Retinal pigment epithelial cell (primary cell): ENCODE measurements at regions not wholly inside any gene's neighbourhood (a gene's known extent, or its start where the extent isn't known, plus 50 kb on each side); places are given as distances from the start of the nearest gene placed in this dataset.
A peak's percentile ranks its signal among the peaks of the same experiment; 100 is the strongest.

ENCODE experiments used
- DNase-seq: peaks from one replicate; pipeline ENCODE4 v3.0.0-alpha.2; 2010; ENCODE audit warnings: low read depth
- H3K4me3 ChIP-seq: 2 replicates; pipeline ENCODE4 v1.5.1; 2011; ENCODE audit warnings: mild to moderate bottlenecking, low read length, control low read depth, moderate library complexity
- CTCF ChIP-seq: conservative IDR thresholded peaks from 2 replicates; pipeline ENCODE4 v1.5.1; 2011; ENCODE audit warnings: low read depth, low read length, control low read depth, inconsistent platforms

DNA sequence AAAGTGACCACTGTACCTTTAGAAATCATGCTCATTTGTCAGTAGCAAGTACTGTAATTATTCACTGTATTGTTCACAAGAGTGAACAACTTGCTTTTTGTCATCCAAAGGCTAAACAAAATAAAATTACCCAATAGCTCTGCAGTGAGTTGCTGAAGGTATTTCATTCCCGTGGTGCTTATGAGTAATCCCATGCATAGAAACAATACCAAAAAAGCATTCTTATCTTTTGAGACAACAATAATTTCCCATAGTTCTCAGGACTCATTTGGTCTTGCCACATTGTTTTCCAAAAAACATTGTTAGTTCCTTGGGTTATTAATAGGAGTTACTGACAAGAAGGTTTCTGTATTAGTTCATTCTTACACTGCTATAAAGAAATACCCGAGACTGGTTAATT lies 503.2 kb upstream of the FAM98A start:
- H3K4me3 ChIP-seq: no peak overlapping the region
- DNase-seq: no peak
- TF ChIP-seq CTCF: no peak

GRCh38 chr2:34099377-34099776 lies 500.3 kb upstream of the FAM98A start:
- H3K4me3 ChIP-seq: no peak overlapping the region
- no peak for DNase-seq
- no peak for TF ChIP-seq CTCF

DNA sequence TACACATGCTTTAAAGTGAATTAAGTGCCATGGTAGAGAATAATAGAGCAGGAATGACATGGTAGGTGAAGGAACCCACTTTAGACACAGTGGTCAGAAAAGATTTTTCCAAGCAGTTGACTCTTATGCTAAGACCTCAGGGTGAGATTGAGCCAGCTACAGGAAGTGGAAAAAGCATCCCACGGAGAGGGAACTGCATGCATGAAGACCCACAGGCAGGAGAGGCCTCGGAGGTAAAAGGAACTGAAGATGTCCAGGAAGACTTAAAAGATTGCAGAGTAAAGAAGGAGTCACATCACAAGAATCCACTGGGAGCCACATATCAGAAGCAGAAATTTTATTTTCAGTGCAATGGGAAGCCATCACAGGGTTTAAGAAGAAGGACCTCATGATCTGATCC lies 499.2 kb upstream of the FAM98A start:
- no peak for TF ChIP-seq CTCF
- DNase-seq: no peak
- H3K4me3 ChIP-seq: no peak overlapping the region

GRCh38 chr2:34096562-34097171 lies 497.6 kb upstream of the FAM98A start:
- peak; percentile 70 for TF ChIP-seq CTCF
- no peak for DNase-seq
- no peak overlapping the region for H3K4me3 ChIP-seq

- TF ChIP-seq CTCF: no peak
- no peak for DNase-seq
- no peak overlapping the region for H3K4me3 ChIP-seq
These were observed 494.7 kb upstream of the FAM98A start for GRCh38 chr2:34093790-34094189.

- no peak for DNase-seq
- no peak for TF ChIP-seq CTCF
- no peak overlapping the region for H3K4me3 ChIP-seq
These were observed 471.1 kb upstream of the FAM98A start for GRCh38 chr2:34070196-34070595.

DNA sequence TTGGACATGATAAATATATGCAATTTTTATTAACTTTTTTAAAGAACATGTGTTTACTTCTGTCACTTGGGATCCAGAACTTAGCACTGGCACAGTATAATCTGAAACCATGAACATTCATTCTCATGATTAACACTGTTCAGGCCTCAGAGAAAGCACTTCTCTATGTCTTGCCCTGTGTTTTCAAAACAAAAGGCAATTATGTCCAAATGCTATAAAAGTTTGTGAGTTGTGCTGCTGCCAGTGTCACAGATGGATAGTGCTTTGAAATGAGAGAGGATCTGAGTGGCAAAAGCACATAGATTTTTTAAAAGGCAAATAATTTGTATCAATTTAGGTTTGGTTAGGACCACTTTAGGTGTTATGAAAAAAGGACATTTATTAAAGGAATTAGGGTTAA lies 470.5 kb upstream of the FAM98A start:
- no peak for TF ChIP-seq CTCF
- no peak overlapping the region for H3K4me3 ChIP-seq
- DNase-seq: no peak
